SK-N-SH treated with all-trans-retinoic acid at 6 μM for 48 hours (cell line): ENCODE measurements at regions not wholly inside any gene's neighbourhood (a gene's known extent, or its start where the extent isn't known, plus 50 kb on each side); places are given as distances from the start of the nearest gene placed in this dataset.
"Not testable (repeated sequence)": the region's sequence is repeated elsewhere in the genome, so short reads cannot be mapped to it uniquely, and the experiment has no call there.

ENCODE experiments used
- ATAC-seq: fragments of 200-7000 bp; cut with Tn5 transposase; 3 replicates; pipeline ENCODE4 v1.9.1; 2020; ENCODE audit warnings: mild to moderate bottlenecking, moderate library complexity
- ARNTL ChIP-seq: fragments of 450-650 bp; formaldehyde crosslinking; IDR thresholded peaks from 2 replicates; pipeline ENCODE4 v1.5.0; 2020; ENCODE audit warnings: low read depth, mild to moderate bottlenecking, moderate library complexity, borderline replicate concordance
- BACH2 ChIP-seq: fragments of 250-450 bp; sonication (Bioruptor Pico); IDR thresholded peaks from 2 replicates; pipeline ENCODE4 v1.9.0; 2021; ENCODE audit warnings: mild to moderate bottlenecking, borderline replicate concordance
- CSDC2 ChIP-seq: fragments of 250-450 bp; sonication (Bioruptor Pico); IDR thresholded peaks from 2 replicates; pipeline ENCODE4 v1.5.0; 2020; ENCODE audit warnings: mild to moderate bottlenecking, moderate library complexity
- ESRRG ChIP-seq: fragments of 250-450 bp; sonication (Bioruptor Pico); IDR thresholded peaks from 2 replicates; pipeline ENCODE4 v1.6.1; 2021; ENCODE audit warnings: mild to moderate bottlenecking
- GLIS3 ChIP-seq: fragments of 250-450 bp; sonication (Bioruptor Pico); IDR thresholded peaks from 2 replicates; pipeline ENCODE4 v1.5.0; 2020; ENCODE audit warnings: mild to moderate bottlenecking, moderate library complexity
- ISL1 ChIP-seq: fragments of 250-450 bp; sonication (Bioruptor Pico); IDR thresholded peaks from 2 replicates; pipeline ENCODE4 v2.1.2; 2022; ENCODE audit warnings: mild to moderate bottlenecking, moderate library complexity
- OSR1 ChIP-seq: fragments of 250-450 bp; sonication (Bioruptor Pico); IDR thresholded peaks from 2 replicates; pipeline ENCODE4 v1.8.0; 2022; ENCODE audit warnings: moderate library complexity, mild to moderate bottlenecking, inconsistent platforms
- PATZ1 ChIP-seq: fragments of 250-450 bp; sonication (Bioruptor Pico); IDR thresholded peaks from 2 replicates; pipeline ENCODE4 v1.8.0; 2020; ENCODE audit warnings: mild to moderate bottlenecking, moderate library complexity, borderline replicate concordance
- POU6F1 ChIP-seq: fragments of 250-450 bp; sonication (Bioruptor Pico); IDR thresholded peaks from 2 replicates; pipeline ENCODE4 v1.8.0; 2021; ENCODE audit warnings: low read depth, mild to moderate bottlenecking, moderate library complexity, borderline replicate concordance
- PPARA ChIP-seq: fragments of 250-450 bp; sonication (Bioruptor Pico); IDR thresholded peaks from 2 replicates; pipeline ENCODE4 v1.5.0; 2020; ENCODE audit warnings: mild to moderate bottlenecking, borderline replicate concordance
- RARB ChIP-seq: fragments of 250-450 bp; sonication (Bioruptor Pico); IDR thresholded peaks from 2 replicates; pipeline ENCODE4 v1.8.0; 2021; ENCODE audit warnings: mild to moderate bottlenecking, moderate library complexity
- SNAI2 ChIP-seq: fragments of 250-450 bp; sonication (Bioruptor Pico); IDR thresholded peaks from 2 replicates; pipeline ENCODE4 v1.5.0; 2020; ENCODE audit warnings: mild to moderate bottlenecking, moderate library complexity
- TCF4 ChIP-seq: fragments of 250-450 bp; sonication (Bioruptor Pico); IDR thresholded peaks from 2 replicates; pipeline ENCODE4 v1.8.0; 2021; ENCODE audit warnings: mild to moderate bottlenecking, moderate library complexity, borderline replicate concordance
- TOX ChIP-seq: fragments of 250-450 bp; sonication (Bioruptor Pico); IDR thresholded peaks from 2 replicates; pipeline ENCODE4 v1.8.0; 2021; ENCODE audit warnings: mild to moderate bottlenecking, moderate library complexity, borderline replicate concordance
- ZC3H10 ChIP-seq: fragments of 250-450 bp; sonication (Bioruptor Pico); IDR thresholded peaks from 2 replicates; pipeline ENCODE4 v1.5.1; 2021; ENCODE audit warnings: mild to moderate bottlenecking, moderate library complexity
- ZFP3 ChIP-seq: fragments of 250-450 bp; sonication (Bioruptor Pico); IDR thresholded peaks from 2 replicates; pipeline ENCODE4 v1.5.0; 2020; ENCODE audit warnings: mild to moderate bottlenecking, moderate library complexity
- ZFP30 ChIP-seq: fragments of 450-650 bp; formaldehyde crosslinking; IDR thresholded peaks from 2 replicates; pipeline ENCODE4 v1.5.0; 2022; ENCODE audit warnings: mild to moderate bottlenecking, moderate library complexity
- ZNF565 ChIP-seq: fragments of 450-650 bp; formaldehyde crosslinking; conservative IDR thresholded peaks from 2 replicates; pipeline ENCODE4 v1.5.0; 2020; ENCODE audit warnings: low read depth, mild to moderate bottlenecking, moderate library complexity
- ZNF70 ChIP-seq: fragments of 450-650 bp; formaldehyde crosslinking; IDR thresholded peaks from 2 replicates; pipeline ENCODE4 v1.5.0; 2020; ENCODE audit warnings: mild to moderate bottlenecking, moderate library complexity
- ZNF8 ChIP-seq: fragments of 450-650 bp; formaldehyde crosslinking; IDR thresholded peaks from 2 replicates; pipeline ENCODE4 v1.5.0; 2020; ENCODE audit warnings: mild to moderate bottlenecking, moderate library complexity
- TF ChIP-seq, protein P1 (sequence below): fragments of 250-450 bp; sonication (Bioruptor Pico); IDR thresholded peaks from 2 replicates; pipeline ENCODE4 v1.5.1; 2021; ENCODE audit warnings: mild to moderate bottlenecking, moderate library complexity
- TF ChIP-seq, protein P2 (sequence below): fragments of 250-450 bp; sonication (Bioruptor Pico); IDR thresholded peaks from 2 replicates; pipeline ENCODE4 v1.5.1; 2020; ENCODE audit warnings: low read depth, mild to moderate bottlenecking, moderate library complexity

- TF ChIP-seq RARB (CRISPR knock-in tag): no peak
- TF ChIP-seq TCF4 (CRISPR knock-in tag): no peak
- no peak for TF ChIP-seq ZNF70 (CRISPR knock-in tag)
- TF ChIP-seq, protein P1, sequence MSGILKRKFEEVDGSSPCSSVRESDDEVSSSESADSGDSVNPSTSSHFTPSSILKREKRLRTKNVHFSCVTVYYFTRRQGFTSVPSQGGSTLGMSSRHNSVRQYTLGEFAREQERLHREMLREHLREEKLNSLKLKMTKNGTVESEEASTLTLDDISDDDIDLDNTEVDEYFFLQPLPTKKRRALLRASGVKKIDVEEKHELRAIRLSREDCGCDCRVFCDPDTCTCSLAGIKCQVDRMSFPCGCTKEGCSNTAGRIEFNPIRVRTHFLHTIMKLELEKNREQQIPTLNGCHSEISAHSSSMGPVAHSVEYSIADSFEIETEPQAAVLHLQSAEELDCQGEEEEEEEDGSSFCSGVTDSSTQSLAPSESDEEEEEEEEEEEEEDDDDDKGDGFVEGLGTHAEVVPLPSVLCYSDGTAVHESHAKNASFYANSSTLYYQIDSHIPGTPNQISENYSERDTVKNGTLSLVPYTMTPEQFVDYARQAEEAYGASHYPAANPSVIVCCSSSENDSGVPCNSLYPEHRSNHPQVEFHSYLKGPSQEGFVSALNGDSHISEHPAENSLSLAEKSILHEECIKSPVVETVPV (CRISPR knock-in tag): no peak
- no peak for TF ChIP-seq TOX
- TF ChIP-seq POU6F1 (CRISPR knock-in tag): no peak
- TF ChIP-seq CSDC2: no peak
- no peak for TF ChIP-seq ZFP3
- no peak for TF ChIP-seq ZNF565 (CRISPR knock-in tag)
- no peak for TF ChIP-seq ZNF8 (CRISPR knock-in tag)
- no peak for TF ChIP-seq ESRRG (CRISPR knock-in tag)
- no peak for TF ChIP-seq ISL1 (CRISPR knock-in tag)
- no peak for TF ChIP-seq PPARA (CRISPR knock-in tag)
- TF ChIP-seq BACH2: no peak
- ATAC-seq: no peak
These were observed 138.5 kb upstream of the ANKRD28 start for GRCh38 chr3:15936312-15936711.

GRCh38 chr3:15940641-15941040 lies 142.9 kb upstream of the ANKRD28 start:
- TF ChIP-seq ZC3H10 (CRISPR knock-in tag) (no peak), RARB (CRISPR knock-in tag) (no peak), CSDC2 (no peak), TCF4 (CRISPR knock-in tag) (no peak), ISL1 (CRISPR knock-in tag) (no peak), ESRRG (CRISPR knock-in tag) (no peak), OSR1 (no peak), SNAI2 (no peak), BACH2 (no peak), TOX (no peak), PPARA (CRISPR knock-in tag) (no peak), ZFP3 (no peak), ZFP30 (CRISPR knock-in tag) (no peak), ZNF565 (CRISPR knock-in tag) (no peak), GLIS3 (CRISPR knock-in tag) (no peak), PATZ1 (CRISPR knock-in tag) (no peak), ZNF70 (CRISPR knock-in tag) (no peak)
- TF ChIP-seq, protein P2, sequence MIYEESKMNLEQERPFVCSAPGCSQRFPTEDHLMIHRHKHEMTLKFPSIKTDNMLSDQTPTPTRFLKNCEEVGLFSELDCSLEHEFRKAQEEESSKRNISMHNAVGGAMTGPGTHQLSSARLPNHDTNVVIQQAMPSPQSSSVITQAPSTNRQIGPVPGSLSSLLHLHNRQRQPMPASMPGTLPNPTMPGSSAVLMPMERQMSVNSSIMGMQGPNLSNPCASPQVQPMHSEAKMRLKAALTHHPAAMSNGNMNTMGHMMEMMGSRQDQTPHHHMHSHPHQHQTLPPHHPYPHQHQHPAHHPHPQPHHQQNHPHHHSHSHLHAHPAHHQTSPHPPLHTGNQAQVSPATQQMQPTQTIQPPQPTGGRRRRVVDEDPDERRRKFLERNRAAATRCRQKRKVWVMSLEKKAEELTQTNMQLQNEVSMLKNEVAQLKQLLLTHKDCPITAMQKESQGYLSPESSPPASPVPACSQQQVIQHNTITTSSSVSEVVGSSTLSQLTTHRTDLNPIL (CRISPR knock-in tag): no peak
- no peak for ATAC-seq

- ATAC-seq: not testable (repeated sequence)
These were observed 143.7 kb upstream of the ANKRD28 start for GRCh38 chr3:15941457-15941856.

DNA sequence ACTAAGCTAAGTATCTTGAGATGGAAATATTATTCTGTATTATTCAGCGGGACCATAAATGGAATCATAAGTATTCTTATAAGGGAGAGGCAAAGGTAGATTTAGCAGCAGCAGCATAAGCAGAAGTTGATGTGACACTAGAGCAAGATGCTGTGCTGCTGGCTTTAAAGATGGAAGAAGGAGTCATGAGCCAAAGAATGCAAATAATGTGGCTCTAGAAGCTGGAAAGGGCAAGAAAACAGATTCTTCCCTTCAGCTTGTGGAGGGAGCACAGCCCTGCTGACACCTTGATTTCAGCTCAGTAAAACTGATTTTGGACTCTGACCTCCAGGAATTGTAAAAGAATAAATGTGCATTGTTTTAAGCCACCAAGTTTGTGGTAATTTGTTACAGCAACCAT lies 144.2 kb upstream of the ANKRD28 start:
- no peak for TF ChIP-seq OSR1
- TF ChIP-seq SNAI2: no peak
- TF ChIP-seq PPARA (CRISPR knock-in tag): no peak
- TF ChIP-seq ESRRG (CRISPR knock-in tag): no peak
- no peak for TF ChIP-seq ZC3H10 (CRISPR knock-in tag)
- no peak for TF ChIP-seq BACH2
- TF ChIP-seq, protein P2 (CRISPR knock-in tag): no peak
- no peak for TF ChIP-seq GLIS3 (CRISPR knock-in tag)
- no peak for TF ChIP-seq ZNF565 (CRISPR knock-in tag)
- TF ChIP-seq CSDC2: no peak
- TF ChIP-seq ZFP3: no peak
- TF ChIP-seq RARB (CRISPR knock-in tag): no peak
- no peak for TF ChIP-seq PATZ1 (CRISPR knock-in tag)
- TF ChIP-seq ARNTL (CRISPR knock-in tag): no peak
- TF ChIP-seq ZFP30 (CRISPR knock-in tag): no peak
- no peak for TF ChIP-seq ISL1 (CRISPR knock-in tag)
- no peak for TF ChIP-seq ZNF70 (CRISPR knock-in tag)
- no peak for TF ChIP-seq POU6F1 (CRISPR knock-in tag)
- TF ChIP-seq, all 23 proteins: peak for 0

More for the DNA sequence above, 144.2 kb upstream of the ANKRD28 start:
- no peak for ATAC-seq
